ENCODE measurements at regions not wholly inside any gene's neighbourhood (a gene's known extent, or its start where the extent isn't known, plus 50 kb on each side); places are given as distances from the start of the nearest gene placed in this dataset.

- peaks cover 23 to 61% (median 44%) of the 10 kb centered on the region in 5 donors for H3K27me3 Mint-ChIP-seq
- no peaks in the 10 kb centered on the region for H3K27me3 ChIP-seq (ENCODE audit: control insufficient read depth in 2 of 2, insufficient read depth in 2 of 2, low read length in 2 of 2)
- H3K27ac Mint-ChIP-seq, result no peak overlapping the region
- H3K4me1 Mint-ChIP-seq, result peaks cover 0 to 2% (median 0%) of the 10 kb centered on the region in 7 donors
- CTCF ChIA-PET, result interaction anchor here (0.8 kb wide), 1 partner anchor 11 kb away, joined by 3 read pairs; no protein-coding TSS in a partner anchor
- H3K36me3 ChIP-seq (ENCODE audit: control insufficient read depth in 2 of 3, insufficient read depth in 3 of 3, low read length in 3 of 3), result no peaks in the 10 kb centered on the region
- intact Hi-C loops (cut with micrococcal nuclease), result no loop called here
- H3K27ac ChIP-seq (ENCODE audit: low read depth, low read length), result no peak overlapping the region
- no peaks in the 10 kb centered on the region for H3K9me3 Mint-ChIP-seq
- no peak overlapping the region for H3K4me3 Mint-ChIP-seq
- no peak overlapping the region for H3K4me3 ChIP-seq (ENCODE audit: low read length)
- POLR2A ChIA-PET, result no interaction called here
- ATAC-seq (no peak), DNase-seq (no peak)
- H3K36me3 Mint-ChIP-seq, result no peaks in the 10 kb centered on the region
- H3K4me1 ChIP-seq (ENCODE audit: control insufficient read depth in 2 of 2, insufficient read depth in 2 of 2, low read length in 2 of 2), result no peaks in the 10 kb centered on the region
- no peaks in the 10 kb centered on the region for H3K9me3 ChIP-seq (ENCODE audit: control insufficient read depth in 2 of 3, low read length in 3 of 3)
Measured at GRCh38 chr15:31544361-31544760, 217.7 kb downstream of the KLF13 start.

- Histone ChIP-seq H3K27me3 (ENCODE audit: control insufficient read depth in 2 of 2, insufficient read depth in 2 of 2, low read length in 2 of 2) (no peaks in the 10 kb centered on the region), H3K27ac (ENCODE audit: low read depth, low read length) (no peak overlapping the region), H3K9me3 (ENCODE audit: control insufficient read depth in 2 of 3, low read length in 3 of 3) (no peaks in the 10 kb centered on the region), H3K4me3 (ENCODE audit: low read length) (no peak overlapping the region), H3K36me3 (ENCODE audit: control insufficient read depth in 2 of 3, insufficient read depth in 3 of 3, low read length in 3 of 3) (no peaks in the 10 kb centered on the region), H3K4me1 (ENCODE audit: control insufficient read depth in 2 of 2, insufficient read depth in 2 of 2, low read length in 2 of 2) (no peaks in the 10 kb centered on the region)
- Mint-ChIP-seq H3K27me3 (peaks cover 23 to 55% (median 40%) of the 10 kb centered on the region in 5 donors), H3K27ac (no peak overlapping the region), H3K36me3 (no peaks in the 10 kb centered on the region), H3K4me3 (no peak overlapping the region), H3K9me3 (no peaks in the 10 kb centered on the region), H3K4me1 (peaks cover 0 to 2% (median 0%) of the 10 kb centered on the region in 7 donors)
- POLR2A ChIA-PET, result no interaction called here
- ATAC-seq (no peak), DNase-seq (no peak)
- CTCF ChIA-PET, result no interaction called here
- intact Hi-C loops (cut with micrococcal nuclease), result no loop called here
Measured at GRCh38 chr15:31545257-31545656, 218.6 kb downstream of the KLF13 start.

GRCh38 chr15:31550211-31550977 lies 223.8 kb downstream of the KLF13 start:
- no peak for DNase-seq
- no peak overlapping the region for H3K4me3 ChIP-seq (ENCODE audit: low read length)
- Mint-ChIP-seq H3K4me3 (no peak overlapping the region), H3K27me3 (peaks cover 2 to 13% (median 4%) of the 10 kb centered on the region in 5 donors), H3K4me1 (no peaks in the 10 kb centered on the region), H3K9me3 (peaks cover 0 to 1% (median 0%) of the 10 kb centered on the region in 11 donors), H3K36me3 (no peaks in the 10 kb centered on the region), H3K27ac (no peak overlapping the region)
- ChIA-PET CTCF (no interaction called here), POLR2A (no interaction called here)
- H3K27ac ChIP-seq (ENCODE audit: low read depth, low read length), result no peak overlapping the region
- no peaks in the 10 kb centered on the region for H3K27me3 ChIP-seq (ENCODE audit: control insufficient read depth in 2 of 2, insufficient read depth in 2 of 2, low read length in 2 of 2)
- H3K36me3 ChIP-seq (ENCODE audit: control insufficient read depth in 2 of 3, insufficient read depth in 3 of 3, low read length in 3 of 3), result no peaks in the 10 kb centered on the region
- intact Hi-C loops (cut with micrococcal nuclease), result no loop called here
- no peaks in the 10 kb centered on the region for H3K4me1 ChIP-seq (ENCODE audit: control insufficient read depth in 2 of 2, insufficient read depth in 2 of 2, low read length in 2 of 2)
- H3K9me3 ChIP-seq (ENCODE audit: control insufficient read depth in 2 of 3, low read length in 3 of 3), result no peaks in the 10 kb centered on the region
- no peak for ATAC-seq

GRCh38 chr15:31551323-31551722 lies 224.7 kb downstream of the KLF13 start:
- DNase-seq, result no peak
- no peak overlapping the region for H3K27ac ChIP-seq (ENCODE audit: low read depth, low read length)
- Mint-ChIP-seq H3K27me3 (peaks cover 0 to 11% (median 4%) of the 10 kb centered on the region in 5 donors), H3K9me3 (peaks cover 0 to 1% (median 0%) of the 10 kb centered on the region in 11 donors), H3K27ac (no peak overlapping the region), H3K36me3 (no peaks in the 10 kb centered on the region), H3K4me1 (no peaks in the 10 kb centered on the region), H3K4me3 (no peak overlapping the region)
- H3K27me3 ChIP-seq (ENCODE audit: control insufficient read depth in 2 of 2, insufficient read depth in 2 of 2, low read length in 2 of 2), result no peaks in the 10 kb centered on the region
- POLR2A ChIA-PET, result no interaction called here
- intact Hi-C loops (cut with micrococcal nuclease), result no loop called here
- H3K36me3 ChIP-seq (ENCODE audit: control insufficient read depth in 2 of 3, insufficient read depth in 3 of 3, low read length in 3 of 3), result no peaks in the 10 kb centered on the region
- CTCF ChIA-PET, result no interaction called here
- H3K4me1 ChIP-seq (ENCODE audit: control insufficient read depth in 2 of 2, insufficient read depth in 2 of 2, low read length in 2 of 2), result no peaks in the 10 kb centered on the region
- no peaks in the 10 kb centered on the region for H3K9me3 ChIP-seq (ENCODE audit: control insufficient read depth in 2 of 3, low read length in 3 of 3)
- no peak overlapping the region for H3K4me3 ChIP-seq (ENCODE audit: low read length)
- no peak for ATAC-seq

GRCh38 chr15:31552482-31553099 lies 226.0 kb downstream of the KLF13 start:
- DNase-seq (no peak), ATAC-seq (no peak)
- POLR2A ChIA-PET, result no interaction called here
- H3K9me3 ChIP-seq (ENCODE audit: control insufficient read depth in 2 of 3, low read length in 3 of 3), result no peaks in the 10 kb centered on the region
- CTCF ChIA-PET, result no interaction called here
- H3K4me3 Mint-ChIP-seq, result no peak overlapping the region
- intact Hi-C loops (cut with micrococcal nuclease), result no loop called here
- no peak overlapping the region for H3K4me3 ChIP-seq (ENCODE audit: low read length)
- no peaks in the 10 kb centered on the region for H3K4me1 Mint-ChIP-seq
- H3K27ac ChIP-seq (ENCODE audit: low read depth, low read length), result no peak overlapping the region
- H3K4me1 ChIP-seq (ENCODE audit: control insufficient read depth in 2 of 2, insufficient read depth in 2 of 2, low read length in 2 of 2), result no peaks in the 10 kb centered on the region
- no peaks in the 10 kb centered on the region for H3K27me3 ChIP-seq (ENCODE audit: control insufficient read depth in 2 of 2, insufficient read depth in 2 of 2, low read length in 2 of 2)
- no peak overlapping the region for H3K27ac Mint-ChIP-seq
- H3K27me3 Mint-ChIP-seq, result peaks cover 0 to 16% (median 5%) of the 10 kb centered on the region in 5 donors
- no peaks in the 10 kb centered on the region for H3K36me3 ChIP-seq (ENCODE audit: control insufficient read depth in 2 of 3, insufficient read depth in 3 of 3, low read length in 3 of 3)
- no peaks in the 10 kb centered on the region for H3K36me3 Mint-ChIP-seq
- peaks cover 0 to 1% (median 0%) of the 10 kb centered on the region in 11 donors for H3K9me3 Mint-ChIP-seq

- ChIA-PET POLR2A (no interaction called here), CTCF (no interaction called here)
- intact Hi-C loops (cut with micrococcal nuclease), result no loop called here
- no peaks in the 10 kb centered on the region for H3K9me3 ChIP-seq (ENCODE audit: control insufficient read depth in 2 of 3, low read length in 3 of 3)
- Mint-ChIP-seq H3K36me3 (no peaks in the 10 kb centered on the region), H3K27ac (no peak overlapping the region), H3K27me3 (peaks cover 0 to 15% (median 6%) of the 10 kb centered on the region in 5 donors), H3K4me1 (no peaks in the 10 kb centered on the region), H3K9me3 (peaks cover 0 to 2% (median 0%) of the 10 kb centered on the region in 11 donors), H3K4me3 (no peak overlapping the region)
- no peaks in the 10 kb centered on the region for H3K27me3 ChIP-seq (ENCODE audit: control insufficient read depth in 2 of 2, insufficient read depth in 2 of 2, low read length in 2 of 2)
- no peak overlapping the region for H3K27ac ChIP-seq (ENCODE audit: low read depth, low read length)
- ATAC-seq, result no peak
- no peaks in the 10 kb centered on the region for H3K36me3 ChIP-seq (ENCODE audit: control insufficient read depth in 2 of 3, insufficient read depth in 3 of 3, low read length in 3 of 3)
- no peak for DNase-seq
- H3K4me1 ChIP-seq (ENCODE audit: control insufficient read depth in 2 of 2, insufficient read depth in 2 of 2, low read length in 2 of 2), result no peaks in the 10 kb centered on the region
- H3K4me3 ChIP-seq (ENCODE audit: low read length), result no peak overlapping the region
Measured at GRCh38 chr15:31554261-31554660, 227.6 kb downstream of the KLF13 start.

- POLR2A ChIA-PET, result no interaction called here
Measured at GRCh38 chr15:31555022-31555421, 228.4 kb downstream of the KLF13 start.

More at GRCh38 chr15:31555022-31555421, 228.4 kb downstream of the KLF13 start:
- intact Hi-C loops (cut with micrococcal nuclease), result no loop called here
- no peak for DNase-seq
- Mint-ChIP-seq H3K9me3 (peaks cover 0 to 5% (median 0%) of the 10 kb centered on the region in 11 donors), H3K4me3 (no peak overlapping the region), H3K4me1 (no peaks in the 10 kb centered on the region), H3K27me3 (peaks cover 0 to 13% (median 4%) of the 10 kb centered on the region in 5 donors), H3K36me3 (no peaks in the 10 kb centered on the region), H3K27ac (no peak overlapping the region)
- no peaks in the 10 kb centered on the region for H3K9me3 ChIP-seq (ENCODE audit: control insufficient read depth in 2 of 3, low read length in 3 of 3)
- H3K4me3 ChIP-seq (ENCODE audit: low read length), result no peak overlapping the region
- CTCF ChIA-PET, result interaction anchor here (0.7 kb wide), 1 partner anchor 11 kb away, joined by 3 read pairs; no protein-coding TSS in a partner anchor
- H3K36me3 ChIP-seq (ENCODE audit: control insufficient read depth in 2 of 3, insufficient read depth in 3 of 3, low read length in 3 of 3), result no peaks in the 10 kb centered on the region
- no peak overlapping the region for H3K27ac ChIP-seq (ENCODE audit: low read depth, low read length)
- H3K27me3 ChIP-seq (ENCODE audit: control insufficient read depth in 2 of 2, insufficient read depth in 2 of 2, low read length in 2 of 2), result no peaks in the 10 kb centered on the region
- H3K4me1 ChIP-seq (ENCODE audit: control insufficient read depth in 2 of 2, insufficient read depth in 2 of 2, low read length in 2 of 2), result no peaks in the 10 kb centered on the region
- ATAC-seq, result no peak
